NCI-H748 (cell line): ENCODE measurements at regions not wholly inside any gene's neighbourhood (a gene's known extent, or its start where the extent isn't known, plus 50 kb on each side); places are given as distances from the start of the nearest gene placed in this dataset.

Source experiments
- DNase-seq: peaks from one replicate; lab custom pipeline; 2025; ENCODE audit not compliant: unreplicated experiment; lab: John Stamatoyannopoulos, UW

- no peak for DNase-seq
Measured at GRCh38 chr2:236673126-236673822, 103.6 kb downstream of the ACKR3 start.

GRCh38 chr2:236673823-236674185 is 104.2 kb downstream of the ACKR3 start:
- DNase-seq: no peak

- DNase-seq: no peak
Measured at GRCh38 chr2:236674238-236674637, 104.6 kb downstream of the ACKR3 start.

- no peak for DNase-seq
Measured at GRCh38 chr2:236674646-236675045, 105.0 kb downstream of the ACKR3 start.

- no peak for DNase-seq
Measured at GRCh38 chr2:236675051-236675450, 105.4 kb downstream of the ACKR3 start.

GRCh38 chr2:236675526-236675925 is 105.9 kb downstream of the ACKR3 start:
- DNase-seq: no peak

GRCh38 chr2:236676136-236676873 is 106.7 kb downstream of the ACKR3 start:
- no peak for DNase-seq

GRCh38 chr2:236677368-236677767 is 107.7 kb downstream of the ACKR3 start:
- DNase-seq: no peak

GRCh38 chr2:236678307-236678975 is 108.8 kb downstream of the ACKR3 start:
- DNase-seq: no peak

- DNase-seq: no peak
Measured at GRCh38 chr2:236679884-236680860, 110.5 kb downstream of the ACKR3 start.

GRCh38 chr2:236682651-236683422 is 113.2 kb downstream of the ACKR3 start:
- no peak for DNase-seq

GRCh38 chr2:236684504-236685256 is 115.1 kb downstream of the ACKR3 start:
- no peak for DNase-seq

- DNase-seq: no peak
Measured at GRCh38 chr2:236685361-236685760, 115.7 kb downstream of the ACKR3 start.

- DNase-seq: no peak
Measured at GRCh38 chr2:236685979-236686520, 116.4 kb downstream of the ACKR3 start.

GRCh38 chr2:236686561-236686960 is 116.9 kb downstream of the ACKR3 start:
- DNase-seq: no peak

GRCh38 chr2:236687296-236687965 is 117.8 kb downstream of the ACKR3 start:
- DNase-seq: no peak

- no peak for DNase-seq
Measured at GRCh38 chr2:236688157-236688556, 118.5 kb downstream of the ACKR3 start.

GRCh38 chr2:236688563-236689392 is 119.2 kb downstream of the ACKR3 start:
- DNase-seq: no peak
